Stimulated activated CD8-positive, alpha-beta memory T cell treated with anti-CD3 and anti-CD28 coated beads, Interleukin-15, amount 100 ng/mL, for 1 hour (primary cell): ENCODE measurements at regions not wholly inside any gene's neighbourhood (a gene's known extent, or its start where the extent isn't known, plus 50 kb on each side); places are given as distances from the start of the nearest gene placed in this dataset.

ENCODE experiments used
- DNase-seq: peaks from one replicate; pipeline ENCODE4 v3.0.0-alpha.2; 2020; ENCODE audit warnings: low read depth

DNA sequence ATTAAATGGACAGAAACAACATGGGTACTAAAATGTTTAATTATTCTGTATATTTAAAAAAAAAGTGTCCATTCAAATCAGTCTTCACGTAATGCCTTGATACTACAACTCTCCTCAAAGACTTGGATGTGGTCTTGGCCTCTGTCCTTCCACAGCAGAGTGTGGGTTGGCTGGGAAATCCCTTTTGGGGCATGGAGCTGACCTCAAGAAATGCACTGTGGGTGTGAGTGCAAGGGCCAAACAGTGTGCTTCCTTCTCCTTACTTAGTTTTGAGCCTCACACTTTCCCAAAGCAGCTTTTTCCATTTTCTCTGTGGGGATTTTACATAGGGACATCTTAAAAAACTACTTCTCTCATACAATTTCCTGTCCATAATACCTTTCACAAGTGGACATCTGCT, 607.4 kb downstream of the EFNB2 start:
- no peak for DNase-seq

DNA sequence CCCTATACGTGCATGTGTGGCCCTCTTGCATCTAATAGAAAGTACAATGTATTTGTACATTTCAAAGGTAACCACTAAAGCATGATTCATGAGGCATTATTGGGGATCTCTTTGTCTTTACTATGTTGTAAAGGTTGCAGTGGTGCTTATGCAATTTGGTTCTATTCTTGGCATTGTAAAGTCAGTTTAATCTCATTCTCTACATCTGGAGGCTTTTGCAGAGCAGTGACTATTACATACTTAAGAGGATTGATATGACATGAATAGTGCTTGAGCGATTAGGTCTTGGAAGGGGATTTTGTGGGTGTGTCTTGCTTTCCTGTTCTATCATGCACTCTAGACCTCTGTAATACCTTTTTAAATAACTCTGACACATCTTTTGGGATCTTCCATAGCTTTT, 610.0 kb downstream of the EFNB2 start:
- DNase-seq: no peak

DNA sequence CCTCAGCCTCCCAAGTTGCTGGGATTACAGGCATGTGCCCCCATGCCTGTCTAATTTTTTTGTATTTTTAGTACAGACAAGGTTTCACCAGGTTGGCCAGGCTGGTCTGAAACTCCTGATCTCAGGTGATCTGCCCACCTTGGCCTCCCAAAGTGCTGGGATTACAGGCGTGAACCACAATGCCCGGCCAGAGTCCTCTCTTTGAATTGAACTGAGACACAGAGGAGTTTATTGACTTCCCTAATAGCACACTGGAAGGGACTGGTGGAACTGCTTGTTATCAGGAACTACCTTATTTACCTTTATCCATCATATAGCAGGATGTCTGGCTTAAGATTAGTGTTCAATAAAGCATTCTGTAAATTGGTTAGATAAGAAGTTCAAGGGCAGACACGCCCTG, 613.8 kb downstream of the EFNB2 start:
- no peak for DNase-seq

DNA sequence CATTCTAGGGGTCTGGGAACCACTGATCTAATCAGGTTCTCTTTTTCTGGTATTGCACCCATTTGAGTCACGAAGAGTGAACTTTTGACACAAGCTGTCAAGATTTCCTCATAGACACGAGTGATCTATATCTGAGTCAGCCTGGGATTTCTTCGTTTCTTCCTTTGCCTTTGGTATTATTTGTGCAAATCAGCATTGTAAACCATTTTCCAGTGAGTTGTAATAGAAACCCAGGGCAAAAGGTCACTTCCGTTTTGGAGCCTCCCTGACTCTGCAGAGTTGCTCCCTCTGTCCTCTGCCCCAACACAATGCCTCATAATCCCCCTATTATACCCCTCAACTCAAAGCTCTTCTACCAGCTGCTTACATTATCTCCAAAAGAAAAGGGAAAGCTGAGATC, 615.1 kb downstream of the EFNB2 start:
- no peak for DNase-seq

DNA sequence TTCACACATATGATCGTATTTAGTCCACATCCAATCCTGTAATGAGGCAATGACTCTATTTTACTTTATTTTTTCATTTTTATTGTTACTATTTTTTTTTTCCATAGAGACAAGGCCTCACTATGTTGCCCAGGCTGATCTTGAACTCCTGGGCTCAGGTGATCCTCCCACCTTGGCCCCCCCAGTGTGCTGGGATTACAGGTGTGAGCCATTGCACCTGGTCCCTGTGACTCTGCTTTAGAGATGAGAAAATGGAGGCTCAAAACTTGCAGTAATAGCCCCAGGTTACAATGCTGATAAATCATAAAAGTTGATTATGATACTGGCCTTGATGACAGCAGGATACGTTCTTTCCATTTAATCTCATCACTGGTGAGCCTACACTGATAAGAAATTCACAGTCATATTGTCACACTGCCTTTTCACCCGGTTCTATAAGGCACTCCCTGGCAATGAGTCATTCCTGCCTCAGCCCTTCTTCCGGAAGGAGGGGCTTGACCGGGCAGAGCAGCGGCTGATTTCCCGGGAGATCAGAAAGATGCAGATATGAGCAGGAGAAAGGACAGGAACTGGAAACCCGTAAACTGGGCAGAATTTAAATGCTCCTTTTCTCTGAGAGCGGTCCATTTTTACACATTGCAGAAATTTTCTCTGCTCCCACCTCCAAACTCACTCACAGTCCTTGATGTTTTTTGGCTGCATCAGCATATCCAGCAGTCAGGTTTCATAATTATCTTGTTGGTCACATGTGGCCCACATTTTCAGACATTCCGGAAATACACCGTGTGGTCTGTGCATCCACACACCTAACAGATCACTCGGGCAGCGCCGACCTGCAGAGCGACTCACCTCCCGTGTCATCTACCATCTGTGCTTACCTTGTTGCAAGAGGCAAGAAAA, 616.4 kb downstream of the EFNB2 start:
- no peak for DNase-seq

DNA sequence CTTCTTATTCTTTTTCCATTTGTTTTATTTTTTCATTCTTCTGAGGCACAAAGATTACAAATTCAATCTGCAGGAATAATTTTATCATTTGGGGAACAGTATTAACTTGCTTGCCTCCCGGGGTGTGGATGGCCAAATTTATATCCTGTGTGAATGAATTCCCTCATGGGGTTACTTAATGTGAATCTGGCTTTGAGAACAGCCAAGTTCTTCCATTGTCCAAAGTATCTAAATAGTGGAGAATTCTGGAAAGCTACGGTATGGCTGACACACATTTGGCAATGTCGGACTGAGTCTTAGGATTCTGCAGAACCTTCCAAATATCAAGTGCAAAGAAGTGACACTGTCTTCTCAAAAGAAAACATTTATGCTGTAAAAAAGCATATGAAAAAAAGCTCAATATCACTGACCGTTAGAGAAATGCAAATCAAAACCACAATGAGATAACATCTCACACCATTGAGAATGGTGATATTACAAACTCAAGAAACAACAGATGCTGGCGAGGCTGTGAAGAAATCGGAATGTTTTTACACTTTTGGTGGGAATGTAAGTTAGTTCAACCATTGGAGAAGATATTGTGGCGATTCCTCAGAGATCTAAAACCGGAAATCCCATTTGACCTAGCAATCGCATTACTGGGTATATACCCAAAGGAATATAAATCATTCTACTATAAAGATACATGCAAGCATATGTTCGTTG, 620.2 kb downstream of the EFNB2 start:
- DNase-seq: no peak

DNA sequence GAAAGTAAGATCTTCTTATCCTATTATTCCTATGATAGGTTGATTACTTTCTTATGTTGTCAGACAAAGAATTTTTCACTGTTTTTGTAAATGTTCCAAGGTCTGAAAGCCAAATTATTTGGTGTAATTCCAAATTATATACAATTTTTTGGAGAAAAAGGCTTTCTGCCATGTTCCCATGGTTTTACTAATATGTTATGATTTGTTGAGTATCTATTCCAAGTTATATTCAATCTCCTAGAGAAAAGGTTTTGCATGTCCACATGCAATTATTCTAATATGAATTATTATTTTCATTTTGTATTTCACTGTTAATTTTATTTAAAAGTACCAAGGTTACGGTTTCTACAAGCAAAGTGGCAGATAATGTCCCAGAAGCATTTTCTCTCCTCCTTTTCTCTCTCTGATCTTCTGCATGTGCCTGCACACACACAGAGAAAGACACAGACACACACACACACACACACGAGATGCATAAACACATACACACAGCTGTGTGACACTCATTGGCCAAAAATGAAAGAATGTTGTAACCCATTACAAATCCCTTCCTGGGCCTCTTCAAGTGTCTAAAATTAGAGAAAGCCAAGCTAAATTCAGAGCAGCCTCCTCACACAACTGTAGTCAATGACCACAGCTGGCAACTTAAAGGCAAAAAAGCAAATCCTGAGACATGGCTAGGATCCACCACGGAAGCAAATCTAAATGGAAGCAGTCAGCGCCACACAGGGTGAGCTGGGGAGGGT, 621.0 kb downstream of the EFNB2 start:
- DNase-seq: no peak

DNA sequence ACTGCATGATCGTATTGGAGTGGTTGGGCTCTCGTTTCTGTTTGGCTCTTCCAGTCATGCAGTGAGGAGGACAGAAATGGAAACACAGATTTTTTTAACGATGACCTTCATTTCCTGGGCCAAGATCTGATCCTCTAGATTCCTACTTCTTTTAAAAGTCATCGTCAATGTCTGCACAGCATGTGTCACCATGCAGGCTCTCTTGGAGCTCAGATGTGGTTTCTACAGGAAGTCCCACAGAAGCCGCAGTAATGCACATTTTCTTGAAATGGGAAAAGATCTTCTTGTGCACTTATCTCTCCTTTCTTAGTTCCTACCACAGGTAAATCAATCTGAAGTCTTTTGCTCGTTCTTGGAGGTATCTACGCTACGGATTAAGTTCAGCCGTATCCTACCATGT, 626.9 kb downstream of the EFNB2 start:
- DNase-seq: no peak

DNA sequence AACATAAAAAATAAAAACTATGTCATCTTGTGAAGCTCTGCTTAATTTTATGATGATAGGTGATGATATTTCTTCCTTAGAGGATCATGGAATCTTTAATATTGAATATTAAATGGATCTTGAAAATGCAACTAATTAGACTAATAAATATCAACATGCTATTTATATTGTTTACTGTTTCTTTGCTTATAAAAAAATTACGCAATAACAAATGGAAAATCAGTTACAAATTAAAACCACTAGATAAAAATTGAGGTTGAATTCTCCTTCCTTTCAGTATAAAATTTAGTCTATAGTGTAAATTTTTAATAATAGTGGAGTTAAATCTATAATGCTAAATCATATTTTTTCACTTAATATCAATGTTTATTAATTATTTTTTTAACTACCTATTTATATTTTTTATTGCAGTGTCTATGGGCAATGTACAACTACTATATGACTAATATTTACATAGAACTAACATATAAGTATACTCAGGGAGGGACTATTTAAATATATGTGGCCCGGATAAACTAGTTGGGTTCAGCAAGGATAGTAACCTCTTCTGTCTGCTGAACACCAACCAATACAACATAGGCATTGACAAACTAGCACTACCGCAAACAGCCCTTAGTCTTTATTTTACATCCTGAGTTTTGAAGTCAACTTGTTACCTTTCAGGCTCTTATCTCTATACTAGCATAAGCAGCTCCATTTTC, 628.0 kb downstream of the EFNB2 start:
- DNase-seq: no peak

DNA sequence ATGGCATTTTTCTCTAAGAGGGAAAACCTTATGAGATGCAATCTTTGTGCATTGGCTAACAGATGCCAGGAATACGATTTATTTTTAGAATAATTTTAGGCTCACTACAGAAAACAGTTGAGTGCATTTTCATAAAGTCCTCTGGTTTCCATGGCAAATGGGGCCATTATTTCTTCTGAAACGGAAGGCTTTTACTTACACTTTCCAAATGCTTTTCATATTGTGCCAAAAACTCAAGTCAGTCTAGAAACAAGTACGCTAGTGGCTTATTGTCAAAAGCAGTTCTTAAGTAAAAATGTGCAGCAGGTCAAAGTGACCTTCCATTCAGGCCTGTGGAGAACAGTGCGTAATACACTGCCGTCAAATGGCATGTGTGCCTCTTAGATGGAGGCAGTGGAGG, 628.7 kb downstream of the EFNB2 start:
- no peak for DNase-seq

DNA sequence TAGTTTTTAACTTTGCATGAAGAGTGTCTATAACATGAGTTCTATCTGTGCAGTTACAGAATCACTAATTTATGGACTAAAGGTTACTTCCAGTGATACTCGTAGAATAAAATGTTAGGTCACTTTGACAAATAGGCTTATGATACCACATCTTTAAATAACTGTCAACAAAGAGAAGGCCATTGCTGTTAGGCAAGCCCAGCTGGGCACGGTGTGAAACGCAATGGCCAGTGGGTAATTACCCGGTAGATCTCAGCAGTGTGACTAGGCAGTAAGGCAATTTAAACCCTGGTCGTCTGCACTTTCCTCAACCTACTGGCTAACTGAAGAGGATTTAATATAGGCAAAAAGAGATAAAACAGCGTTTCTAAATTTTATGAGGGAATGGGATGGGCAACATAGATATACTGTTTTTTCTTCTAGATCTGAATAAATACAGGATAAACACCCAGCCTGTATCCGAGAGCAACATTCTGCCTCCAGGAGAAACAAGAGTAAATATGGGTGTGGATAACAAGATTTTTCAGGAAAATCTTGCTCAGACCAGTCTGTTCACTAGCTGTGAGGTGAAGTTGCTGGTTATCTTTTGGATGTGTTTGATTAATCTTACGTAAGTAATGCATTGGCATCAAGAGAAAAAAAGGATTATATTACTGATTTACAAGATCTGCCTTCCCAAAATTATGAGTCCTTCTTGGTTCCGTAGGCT, 631.3 kb downstream of the EFNB2 start:
- no peak for DNase-seq

DNA sequence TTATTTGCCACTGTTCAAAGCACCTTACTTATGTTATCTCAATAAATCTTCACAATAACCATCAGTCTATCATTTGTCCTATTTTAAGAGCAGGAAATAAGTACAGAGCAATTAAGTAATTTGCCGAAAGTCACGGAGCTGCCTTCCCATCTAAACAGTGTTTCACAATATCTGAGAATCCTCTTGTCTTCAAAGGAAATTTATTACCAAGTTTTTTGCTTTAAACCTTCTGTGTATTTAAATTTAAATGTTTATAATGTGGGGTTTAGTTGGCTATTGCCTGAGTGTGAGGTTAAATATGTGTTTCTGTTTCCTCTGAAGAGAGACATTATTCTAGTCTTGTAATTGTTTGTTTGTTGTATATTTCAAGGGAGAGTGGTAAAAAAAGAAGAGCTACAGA, 633.1 kb downstream of the EFNB2 start:
- no peak for DNase-seq

DNA sequence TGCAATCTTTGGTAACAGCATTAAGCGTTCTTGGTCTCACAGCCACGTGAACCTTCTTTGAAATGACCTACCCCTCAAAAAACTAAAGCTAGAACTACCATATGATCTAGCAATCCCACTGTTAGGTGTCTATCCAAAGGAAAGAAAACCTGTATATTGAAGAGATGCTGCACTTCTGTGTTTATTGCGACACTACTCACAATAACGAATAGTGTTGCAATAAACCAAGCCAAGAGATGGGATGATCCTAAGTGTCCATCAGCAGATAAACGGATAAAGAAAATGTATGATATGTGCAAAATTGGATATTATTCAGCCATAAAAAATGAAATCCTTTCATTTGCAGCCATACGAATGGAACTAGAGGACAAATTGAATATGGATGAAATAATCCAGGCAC, 637.9 kb downstream of the EFNB2 start:
- DNase-seq: no peak

DNA sequence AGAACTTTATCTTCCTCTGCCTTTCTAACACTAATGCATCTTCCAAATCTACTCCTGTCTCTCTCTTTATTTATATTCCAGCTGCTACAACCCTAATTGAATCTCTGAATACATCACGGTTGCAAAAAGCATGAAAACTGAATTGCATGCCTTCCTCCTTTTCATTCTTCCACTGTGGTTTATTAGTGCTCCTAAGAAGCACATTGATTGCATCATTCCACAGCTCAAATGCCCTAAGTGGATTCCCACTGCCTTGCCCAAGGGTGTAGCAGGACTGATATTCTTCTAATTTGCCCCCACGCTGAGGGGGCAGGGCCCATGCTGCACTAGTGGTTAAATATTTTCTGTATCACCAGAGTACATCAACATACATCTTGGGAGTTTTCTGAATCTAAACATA, 640.8 kb downstream of the EFNB2 start:
- no peak for DNase-seq

DNA sequence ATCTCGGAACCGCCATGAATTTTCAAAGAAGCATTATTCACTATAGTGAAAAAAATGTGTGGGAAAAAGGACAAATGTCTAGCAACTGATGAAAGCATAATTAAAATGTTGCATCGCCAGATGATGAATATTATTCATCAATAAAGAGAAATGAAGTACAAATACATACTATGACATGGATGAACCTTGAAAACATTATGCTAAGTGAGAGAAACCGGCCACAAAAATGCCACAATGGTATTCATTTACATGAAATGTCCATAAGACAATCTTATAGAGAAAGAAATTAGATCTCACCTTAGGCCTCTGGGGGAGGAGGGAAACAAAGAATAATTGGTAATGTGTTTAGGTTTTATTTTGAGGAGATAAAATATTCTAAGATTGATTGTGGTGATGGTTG, 645.0 kb downstream of the EFNB2 start:
- DNase-seq: no peak

DNA sequence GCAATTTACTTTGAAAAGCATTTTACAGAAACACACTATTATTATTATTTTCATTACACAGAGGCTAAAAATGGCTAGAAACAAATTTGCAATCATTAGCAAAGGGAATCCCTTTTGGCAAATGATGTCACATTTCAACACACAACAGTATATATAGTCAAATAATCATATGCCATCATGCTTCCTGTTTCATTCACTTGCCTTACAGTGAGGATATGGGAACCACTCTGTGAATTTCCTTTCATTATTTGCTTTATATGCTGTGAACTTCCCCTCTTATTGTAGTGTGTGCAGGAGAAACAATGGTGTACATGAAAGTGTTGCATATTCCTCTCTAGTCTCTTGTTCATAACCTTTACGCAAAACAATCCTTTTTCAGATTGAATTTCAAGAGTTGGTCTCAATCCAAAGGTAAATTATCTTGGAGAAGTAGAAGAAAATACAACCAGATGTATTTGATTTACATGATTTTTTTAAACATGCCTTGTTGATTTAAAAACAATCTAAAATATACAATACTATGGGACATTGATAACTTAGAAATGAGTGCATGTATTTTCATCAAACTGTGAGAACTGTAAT, 657.3 kb downstream of the EFNB2 start:
- no peak for DNase-seq

DNA sequence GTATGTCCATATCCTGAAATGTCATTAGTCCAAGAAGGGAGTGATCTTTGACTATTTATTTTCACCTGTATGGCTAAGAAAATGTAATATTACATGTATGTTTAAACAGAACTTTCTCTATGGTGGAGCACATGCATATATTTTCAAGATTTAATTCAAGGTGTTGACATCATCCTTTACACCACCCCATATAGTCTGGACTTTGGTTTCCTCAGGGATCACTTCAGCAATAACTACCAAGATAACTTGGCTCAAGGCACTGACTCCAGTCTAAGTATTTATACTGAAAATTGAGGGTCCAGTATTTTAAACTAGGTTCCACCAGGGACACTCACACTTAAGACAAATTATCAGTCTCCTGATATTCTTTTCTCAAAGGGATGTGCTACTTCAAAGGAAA, 660.6 kb downstream of the EFNB2 start:
- no peak for DNase-seq

DNA sequence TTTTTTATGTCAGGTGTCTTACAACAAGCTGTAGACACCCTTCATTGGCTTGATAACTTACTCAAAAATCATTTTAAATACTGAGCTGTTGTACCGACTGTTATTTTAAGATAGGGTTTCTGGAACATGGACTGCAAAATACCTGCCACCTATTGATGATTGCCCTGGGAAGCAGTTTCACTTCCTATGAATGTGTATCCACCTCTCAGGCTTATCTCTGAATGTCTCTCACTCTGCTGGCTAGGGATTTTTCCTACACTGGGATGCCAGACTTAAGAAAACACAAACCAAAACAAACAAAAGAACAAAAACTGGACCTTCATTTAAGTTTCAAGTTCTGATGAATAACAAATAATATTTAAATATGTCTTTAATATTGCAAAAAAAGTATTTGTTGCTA, 663.7 kb downstream of the EFNB2 start:
- DNase-seq: no peak

DNA sequence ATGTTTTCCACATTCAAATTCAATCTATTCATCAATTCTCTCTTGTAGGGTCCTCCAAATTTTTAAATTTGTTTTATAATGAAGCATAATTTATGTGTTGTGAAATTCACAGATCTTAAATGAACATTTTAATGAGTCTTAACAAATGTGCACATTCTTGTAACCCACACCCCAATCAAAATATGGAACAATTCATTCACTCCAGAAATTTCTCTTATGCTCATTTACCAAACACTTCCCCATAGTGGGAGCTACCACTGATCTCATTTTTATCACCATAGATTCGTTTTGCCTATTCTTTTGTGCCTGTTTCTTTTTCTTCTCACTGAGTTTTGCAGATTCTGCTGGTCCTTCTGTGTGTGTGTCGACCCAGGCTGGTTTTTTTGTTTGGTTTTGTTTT, 664.1 kb downstream of the EFNB2 start:
- no peak for DNase-seq

DNA sequence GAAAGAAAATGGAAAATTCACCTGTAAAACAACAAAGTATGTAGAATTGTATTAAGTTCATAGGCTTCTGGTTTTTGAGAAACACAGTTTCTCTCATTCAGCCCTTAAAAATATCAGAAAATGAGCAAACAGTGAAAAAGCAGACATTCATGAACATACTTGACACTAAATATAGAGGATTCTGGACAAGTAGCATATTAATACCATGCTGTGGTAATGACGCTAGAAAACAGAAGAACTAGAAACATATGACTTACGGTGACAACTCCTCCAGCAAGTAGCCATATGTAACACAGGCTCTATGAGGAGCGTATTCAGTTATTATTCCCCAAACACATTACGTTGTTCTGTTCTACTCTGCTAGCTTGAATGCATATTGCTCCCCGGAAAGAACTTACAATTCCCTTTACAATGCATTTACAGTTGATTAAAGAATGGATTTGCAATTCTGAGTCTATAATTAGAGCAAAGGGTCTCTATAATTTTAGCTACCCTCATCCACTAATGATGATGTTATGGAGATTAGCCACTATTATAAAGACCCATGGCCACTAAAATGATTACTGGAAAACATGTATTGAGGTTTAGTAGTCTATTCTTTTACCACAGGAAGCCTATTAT, 672.1 kb downstream of the EFNB2 start:
- DNase-seq: no peak

DNA sequence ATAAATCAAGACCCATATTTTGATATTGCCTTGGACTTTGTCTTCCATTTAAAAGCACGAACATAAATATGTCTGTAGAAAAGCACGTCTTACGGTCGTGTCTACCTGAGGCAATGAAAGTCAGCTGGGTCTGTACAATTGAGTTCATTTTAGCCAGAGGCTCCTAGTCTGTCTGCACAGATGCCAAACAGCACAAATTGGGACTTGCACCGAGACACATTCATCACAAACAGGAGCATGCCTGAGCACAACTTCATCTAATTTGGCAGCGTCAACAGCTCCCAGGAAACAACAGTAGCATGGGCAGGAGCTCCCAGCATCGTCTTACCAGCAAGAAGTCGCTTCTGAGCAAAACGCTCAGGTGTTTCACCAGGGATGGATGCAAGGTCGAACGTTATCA, 687.0 kb downstream of the EFNB2 start:
- no peak for DNase-seq
